NOMO-1 (cell line): ENCODE measurements at regions not wholly inside any gene's neighbourhood (a gene's known extent, or its start where the extent isn't known, plus 50 kb on each side); places are given as distances from the start of the nearest gene placed in this dataset.

Source experiments
- DNase-seq, 2 experiments: peaks; one replicate each; lab custom pipeline; 2025; ENCODE audit not compliant: unreplicated experiment in 2 of 2; lab: John Stamatoyannopoulos, UW

- DNase-seq, result no peak
These were observed 408.5 kb upstream of the SUCLG2 start for GRCh38 chr3:68062926-68063325.

GRCh38 chr3:68060910-68061309, 406.5 kb upstream of the SUCLG2 start:
- DNase-seq, result no peak

- no peak for DNase-seq
These were observed 405.8 kb upstream of the SUCLG2 start for GRCh38 chr3:68060191-68060590.

GRCh38 chr3:68059628-68060152, 405.3 kb upstream of the SUCLG2 start:
- DNase-seq, result no peak

- no peak for DNase-seq
These were observed 403.4 kb upstream of the SUCLG2 start for GRCh38 chr3:68057637-68058320.

GRCh38 chr3:68056556-68056955, 402.1 kb upstream of the SUCLG2 start:
- DNase-seq, result no peak

GRCh38 chr3:68055215-68055614, 400.8 kb upstream of the SUCLG2 start:
- no peak for DNase-seq

GRCh38 chr3:68049776-68050175, 395.4 kb upstream of the SUCLG2 start:
- no peak for DNase-seq

- no peak for DNase-seq
These were observed 391.6 kb upstream of the SUCLG2 start for GRCh38 chr3:68045976-68046375.

- no peak for DNase-seq
These were observed 379.5 kb upstream of the SUCLG2 start for GRCh38 chr3:68033867-68034266.

GRCh38 chr3:68032209-68032608, 377.8 kb upstream of the SUCLG2 start:
- no peak for DNase-seq

- DNase-seq, result no peak
These were observed 370.8 kb upstream of the SUCLG2 start for GRCh38 chr3:68025189-68025588.

- no peak for DNase-seq
These were observed 365.5 kb upstream of the SUCLG2 start for GRCh38 chr3:68019876-68020275.

GRCh38 chr3:68018275-68018674, 363.9 kb upstream of the SUCLG2 start:
- no peak for DNase-seq

GRCh38 chr3:68017069-68017468, 362.7 kb upstream of the SUCLG2 start:
- DNase-seq, result no peak

- no peak for DNase-seq
These were observed 355.5 kb upstream of the SUCLG2 start for GRCh38 chr3:68009900-68010299.

GRCh38 chr3:68007621-68008226, 353.3 kb upstream of the SUCLG2 start:
- DNase-seq, result no peak

- no peak for DNase-seq
These were observed 352.2 kb upstream of the SUCLG2 start for GRCh38 chr3:68006646-68007045.

GRCh38 chr3:68004091-68004490, 349.7 kb upstream of the SUCLG2 start:
- DNase-seq, result no peak

GRCh38 chr3:67998281-67998680, 343.9 kb upstream of the SUCLG2 start:
- no peak for DNase-seq

- no peak for DNase-seq
These were observed 340.8 kb upstream of the SUCLG2 start for GRCh38 chr3:67995206-67995605.

- DNase-seq, result no peak
These were observed 332.3 kb upstream of the SUCLG2 start for GRCh38 chr3:67986706-67987105.
